ENCODE measurements at regions not wholly inside any gene's neighbourhood (a gene's known extent, or its start where the extent isn't known, plus 50 kb on each side); places are given as distances from the start of the nearest gene placed in this dataset.
"Not testable (repeated sequence)": the region's sequence is repeated elsewhere in the genome, so short reads cannot be mapped to it uniquely, and the experiment has no call there.

GRCh38 chr11:27228232-27228905 is 134.6 kb downstream of the CCDC34 start:
- Histone ChIP-seq H3K36me3 (ENCODE audit: insufficient read depth, low read length) (no peaks in the 10 kb centered on the region), H3K4me3 (ENCODE audit: low read length) (no peak overlapping the region), H3K27ac (ENCODE audit: low read depth in 1 of 2, low read length in 2 of 2) (no peak overlapping the region), H3K27me3 (ENCODE audit: control insufficient read depth in 1 of 2, insufficient read depth in 2 of 2, low read length in 2 of 2) (no peaks in the 10 kb centered on the region), H3K9me3 (ENCODE audit: control insufficient read depth in 1 of 2, insufficient read depth in 1 of 2, low read length in 2 of 2) (no peaks in the 10 kb centered on the region), H3K4me1 (ENCODE audit: insufficient read depth, low read length) (no peaks in the 10 kb centered on the region)
- H3K27me3 Mint-ChIP-seq = peaks cover 14% of the 10 kb centered on the region
- DNase-seq = no peak
- H3K27ac Mint-ChIP-seq = no peak overlapping the region
- POLR2A ChIA-PET = no interaction called here
- H3K36me3 Mint-ChIP-seq (ENCODE audit: low read depth) = no peaks in the 10 kb centered on the region
- CTCF ChIA-PET = no interaction called here
- peaks cover 3% of the 10 kb centered on the region for H3K9me3 Mint-ChIP-seq
- no peak for ATAC-seq (ENCODE audit: poor library complexity)
- intact Hi-C loops (cut with DNase I, micrococcal nuclease) = no loop called here
- no peaks in the 10 kb centered on the region for H3K4me1 Mint-ChIP-seq (ENCODE audit: low read depth)
- no peak for TF ChIP-seq CTCF (IDR thresholded peaks at IDR 0.05)
- no peak overlapping the region for H3K4me3 Mint-ChIP-seq

GRCh38 chr11:27227736-27228135 is 135.3 kb downstream of the CCDC34 start:
- Mint-ChIP-seq H3K9me3 (peaks cover 3% of the 10 kb centered on the region), H3K36me3 (ENCODE audit: low read depth) (no peaks in the 10 kb centered on the region), H3K4me3 (no peak overlapping the region), H3K27me3 (peaks cover 14% of the 10 kb centered on the region), H3K27ac (no peak overlapping the region), H3K4me1 (ENCODE audit: low read depth) (no peaks in the 10 kb centered on the region)
- ATAC-seq (ENCODE audit: poor library complexity) (no peak), DNase-seq (no peak)
- CTCF ChIA-PET = no interaction called here
- POLR2A ChIA-PET = no interaction called here
- H3K9me3 ChIP-seq (ENCODE audit: control insufficient read depth in 1 of 2, insufficient read depth in 1 of 2, low read length in 2 of 2) = no peaks in the 10 kb centered on the region
- H3K27ac ChIP-seq (ENCODE audit: low read depth in 1 of 2, low read length in 2 of 2) = no peak overlapping the region
- H3K4me3 ChIP-seq (ENCODE audit: low read length) = no peak overlapping the region
- H3K4me1 ChIP-seq (ENCODE audit: insufficient read depth, low read length) = no peaks in the 10 kb centered on the region
- intact Hi-C loops (cut with DNase I, micrococcal nuclease) = no loop called here
- H3K27me3 ChIP-seq (ENCODE audit: control insufficient read depth in 1 of 2, insufficient read depth in 2 of 2, low read length in 2 of 2) = no peaks in the 10 kb centered on the region
- no peaks in the 10 kb centered on the region for H3K36me3 ChIP-seq (ENCODE audit: insufficient read depth, low read length)
- TF ChIP-seq CTCF (IDR thresholded peaks at IDR 0.05) = no peak

- peaks cover 23% of the 10 kb centered on the region for H3K27me3 Mint-ChIP-seq
- H3K4me1 Mint-ChIP-seq (ENCODE audit: low read depth); H3K27me3 ChIP-seq (ENCODE audit: control insufficient read depth in 1 of 2, insufficient read depth in 2 of 2, low read length in 2 of 2); H3K36me3 ChIP-seq (ENCODE audit: insufficient read depth, low read length); H3K4me1 ChIP-seq (ENCODE audit: insufficient read depth, low read length); H3K9me3 ChIP-seq (ENCODE audit: control insufficient read depth in 1 of 2, insufficient read depth in 1 of 2, low read length in 2 of 2); H3K27ac ChIP-seq (ENCODE audit: low read depth in 1 of 2, low read length in 2 of 2); H3K36me3 Mint-ChIP-seq (ENCODE audit: low read depth); intact Hi-C loops (cut with DNase I, micrococcal nuclease); POLR2A ChIA-PET; DNase-seq; ATAC-seq (ENCODE audit: poor library complexity); H3K27ac Mint-ChIP-seq; H3K4me3 Mint-ChIP-seq; CTCF ChIA-PET; H3K9me3 Mint-ChIP-seq; H3K4me3 ChIP-seq (ENCODE audit: low read length): not testable (repeated sequence)
These were observed 143.5 kb downstream of the CCDC34 start for GRCh38 chr11:27219487-27220039.
